ENCODE measurements at regions not wholly inside any gene's neighbourhood (a gene's known extent, or its start where the extent isn't known, plus 50 kb on each side); places are given as distances from the start of the nearest gene placed in this dataset.

DNA sequence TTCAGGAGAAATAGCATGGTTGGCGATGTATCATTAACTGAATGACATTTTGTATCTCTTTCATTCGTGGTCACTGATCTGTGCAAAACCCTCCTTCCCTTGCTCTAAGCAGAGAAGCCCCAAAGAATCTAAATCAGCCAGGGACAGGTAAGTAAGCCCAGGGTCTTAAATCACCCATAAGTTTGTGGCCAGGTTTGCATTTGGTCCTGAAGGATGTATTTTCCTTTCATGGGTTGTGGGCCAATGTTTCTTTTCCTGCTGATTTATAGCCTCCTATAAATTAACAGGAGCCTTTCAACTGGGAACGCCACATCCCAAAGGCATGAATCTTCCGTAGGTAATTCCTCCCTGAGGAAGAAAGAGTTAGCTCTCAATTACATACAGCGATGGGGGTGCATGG is 217.5 kb upstream of the TNC start:
- TF ChIP-seq, protein P1, sequence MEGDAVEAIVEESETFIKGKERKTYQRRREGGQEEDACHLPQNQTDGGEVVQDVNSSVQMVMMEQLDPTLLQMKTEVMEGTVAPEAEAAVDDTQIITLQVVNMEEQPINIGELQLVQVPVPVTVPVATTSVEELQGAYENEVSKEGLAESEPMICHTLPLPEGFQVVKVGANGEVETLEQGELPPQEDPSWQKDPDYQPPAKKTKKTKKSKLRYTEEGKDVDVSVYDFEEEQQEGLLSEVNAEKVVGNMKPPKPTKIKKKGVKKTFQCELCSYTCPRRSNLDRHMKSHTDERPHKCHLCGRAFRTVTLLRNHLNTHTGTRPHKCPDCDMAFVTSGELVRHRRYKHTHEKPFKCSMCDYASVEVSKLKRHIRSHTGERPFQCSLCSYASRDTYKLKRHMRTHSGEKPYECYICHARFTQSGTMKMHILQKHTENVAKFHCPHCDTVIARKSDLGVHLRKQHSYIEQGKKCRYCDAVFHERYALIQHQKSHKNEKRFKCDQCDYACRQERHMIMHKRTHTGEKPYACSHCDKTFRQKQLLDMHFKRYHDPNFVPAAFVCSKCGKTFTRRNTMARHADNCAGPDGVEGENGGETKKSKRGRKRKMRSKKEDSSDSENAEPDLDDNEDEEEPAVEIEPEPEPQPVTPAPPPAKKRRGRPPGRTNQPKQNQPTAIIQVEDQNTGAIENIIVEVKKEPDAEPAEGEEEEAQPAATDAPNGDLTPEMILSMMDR (conservative IDR thresholded peaks at IDR 0.05 in 1 of 2, IDR thresholded peaks at IDR 0.05 in 1 of 2; ENCODE audit: extremely low read depth in 1 of 2, insufficient read depth in 1 of 2, low read depth in 1 of 2, low read length in 2 of 2), result no peak
- no peak for TF ChIP-seq EZH2 (IDR thresholded peaks at IDR 0.05; ENCODE audit: borderline replicate concordance, low read length)

Data from mammary epithelial cell (primary cell).